BJ (cell line): ENCODE measurements at regions not wholly inside any gene's neighbourhood (a gene's known extent, or its start where the extent isn't known, plus 50 kb on each side); places are given as distances from the start of the nearest gene placed in this dataset.
"Not testable (repeated sequence)": the region's sequence is repeated elsewhere in the genome, so short reads cannot be mapped to it uniquely, and the experiment has no call there.

Experiments used
- CTCF ChIA-PET: fragments of 350-600 bp; formaldehyde crosslinking; extraction: SDS; loops from one replicate; lab custom pipeline; 2021; ENCODE audit warnings: antibody characterized with exemption, inconsistent platforms; lab: Yijun Ruan, JAX
- POLR2A ChIA-PET: fragments of 300-600 bp; sonication (Branson Sonifier 250); formaldehyde crosslinking; extraction: SDS; loops from one replicate; lab custom pipeline; 2021; ENCODE audit warnings: antibody characterized with exemption; lab: Charles Lee
- DNase-seq: peaks from one replicate; pipeline ENCODE4 v3.0.0-alpha.2; 2011; ENCODE audit warnings: low read depth
- H3K27me3 ChIP-seq: 2 replicates; pipeline ENCODE4 v1.6.0; 2011; ENCODE audit warnings: low read length; ENCODE audit not compliant: control insufficient read depth, insufficient read depth
- H3K36me3 ChIP-seq: 2 replicates; pipeline ENCODE4 v1.5.1; 2011; ENCODE audit warnings: low read length; ENCODE audit not compliant: control insufficient read depth, insufficient read depth
- H3K4me3 ChIP-seq: 2 replicates; pipeline ENCODE4 v1.5.1; 2011; ENCODE audit warnings: low read depth, mild to moderate bottlenecking, control low read depth, low read length
- CTCF ChIP-seq: IDR thresholded peaks from 2 replicates; pipeline ENCODE4 v1.5.1; 2011; ENCODE audit warnings: low read depth, mild to moderate bottlenecking, control low read depth, inconsistent platforms, low read length, moderate library complexity; ENCODE audit not compliant: insufficient read depth

- Histone ChIP-seq H3K36me3 (no peaks in the 10 kb centered on the region), H3K4me3 (no peak overlapping the region), H3K27me3 (no peaks in the 10 kb centered on the region)
- POLR2A ChIA-PET = no interaction called here
- no peak for TF ChIP-seq CTCF
- DNase-seq = no peak
- CTCF ChIA-PET = no interaction called here
These were observed 83.2 kb downstream of the DNAJB9 start for GRCh38 chr7:108652886-108653285.

GRCh38 chr7:108653526-108653925 is 83.9 kb downstream of the DNAJB9 start:
- DNase-seq = no peak
- Histone ChIP-seq H3K4me3 (no peak overlapping the region), H3K36me3 (no peaks in the 10 kb centered on the region), H3K27me3 (no peaks in the 10 kb centered on the region)
- no peak for TF ChIP-seq CTCF
- POLR2A ChIA-PET = no interaction called here
- CTCF ChIA-PET = no interaction called here

GRCh38 chr7:108657140-108657726 is 87.6 kb downstream of the DNAJB9 start:
- DNase-seq, CTCF ChIA-PET, POLR2A ChIA-PET, H3K36me3 ChIP-seq, H3K27me3 ChIP-seq, H3K4me3 ChIP-seq: not testable (repeated sequence)

GRCh38 chr7:108659261-108659660 is 89.6 kb downstream of the DNAJB9 start:
- no peaks in the 10 kb centered on the region for H3K27me3 ChIP-seq
- no peaks in the 10 kb centered on the region for H3K36me3 ChIP-seq
- ChIA-PET POLR2A (no interaction called here), CTCF (interaction anchor here (0.6 kb wide), 1 partner anchor 610 kb away, joined by 3 read pairs; no protein-coding TSS in a partner anchor)
- no peak for TF ChIP-seq CTCF
- no peak overlapping the region for H3K4me3 ChIP-seq
- DNase-seq = no peak

GRCh38 chr7:108659867-108660266 is 90.2 kb downstream of the DNAJB9 start:
- POLR2A ChIA-PET = no interaction called here
- Histone ChIP-seq H3K4me3 (no peak overlapping the region), H3K27me3 (no peaks in the 10 kb centered on the region), H3K36me3 (no peaks in the 10 kb centered on the region)
- no peak for TF ChIP-seq CTCF
- DNase-seq = no peak
- CTCF ChIA-PET = interaction anchor here (0.6 to 1.6 kb wide), 2 partner anchors 10 to 609 kb away, joined by 3 to 4 read pairs; no protein-coding TSS in a partner anchor

- TF ChIP-seq CTCF = peak; percentile 16; the same call in 1 of the 2 replicates
- no peak for DNase-seq
- ChIA-PET POLR2A (no interaction called here), CTCF (interaction anchor here (1.6 kb wide), 1 partner anchor 9 kb away, joined by 4 read pairs; no protein-coding TSS in a partner anchor)
- H3K27me3 ChIP-seq = no peaks in the 10 kb centered on the region
- H3K4me3 ChIP-seq = no peak overlapping the region
- H3K36me3 ChIP-seq = no peaks in the 10 kb centered on the region
These were observed 90.8 kb downstream of the DNAJB9 start for GRCh38 chr7:108660465-108660864.
